ENCODE measurements at regions not wholly inside any gene's neighbourhood (a gene's known extent, or its start where the extent isn't known, plus 50 kb on each side); places are given as distances from the start of the nearest gene placed in this dataset.
"Not testable (repeated sequence)": the region's sequence is repeated elsewhere in the genome, so short reads cannot be mapped to it uniquely, and the experiment has no call there.

DNA sequence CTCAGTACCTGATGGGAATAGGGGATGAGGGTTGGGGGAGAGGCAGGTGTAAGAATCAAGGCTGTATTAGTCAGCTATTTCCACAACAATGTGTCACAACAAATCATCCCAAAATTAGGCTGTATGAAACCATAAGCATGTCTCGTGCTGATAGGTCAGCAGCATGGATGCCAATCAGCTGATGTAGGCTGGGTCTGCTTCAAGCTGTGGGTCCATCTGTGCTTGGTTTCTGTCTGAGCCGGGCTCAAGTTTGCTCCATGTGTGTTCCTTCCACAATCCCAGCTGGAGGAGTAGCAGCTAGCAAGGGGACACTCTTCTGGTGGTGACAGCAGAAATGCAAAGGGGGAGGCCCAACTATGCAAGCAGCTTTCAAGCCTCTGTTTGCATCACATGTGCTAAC is 97.9 kb upstream of the ZNF746 start:
- no peak overlapping the region for H3K9ac ChIP-seq (ENCODE audit: low read length)
- H3K4me1 ChIP-seq (ENCODE audit: control insufficient read depth, low read depth, low read length) = no peaks in the 10 kb centered on the region
- no peak overlapping the region for H3K4me3 ChIP-seq (ENCODE audit: low read length)
- H3K9me3 ChIP-seq (ENCODE audit: control insufficient read depth, low read depth, low read length) = no peaks in the 10 kb centered on the region
- no peaks in the 10 kb centered on the region for H3K36me3 ChIP-seq (ENCODE audit: control insufficient read depth, low read depth, low read length)
- H3K27ac ChIP-seq (ENCODE audit: low read length) = no peak overlapping the region
- no peaks in the 10 kb centered on the region for H3K27me3 ChIP-seq (ENCODE audit: control insufficient read depth, insufficient read depth, low read length)

GRCh38 chr7:149595078-149595477 is 97.5 kb upstream of the ZNF746 start:
- H3K36me3 ChIP-seq (ENCODE audit: control insufficient read depth, low read depth, low read length) = no peaks in the 10 kb centered on the region
- no peaks in the 10 kb centered on the region for H3K27me3 ChIP-seq (ENCODE audit: control insufficient read depth, insufficient read depth, low read length)
- no peaks in the 10 kb centered on the region for H3K4me1 ChIP-seq (ENCODE audit: control insufficient read depth, low read depth, low read length)
- H3K27ac ChIP-seq (ENCODE audit: low read length) = no peak overlapping the region
- no peaks in the 10 kb centered on the region for H3K9me3 ChIP-seq (ENCODE audit: control insufficient read depth, low read depth, low read length)
- no peak overlapping the region for H3K4me3 ChIP-seq (ENCODE audit: low read length)
- H3K9ac ChIP-seq (ENCODE audit: low read length) = no peak overlapping the region

- Histone ChIP-seq H3K9ac (ENCODE audit: low read length) (no peak overlapping the region), H3K4me1 (ENCODE audit: control insufficient read depth, low read depth, low read length) (no peaks in the 10 kb centered on the region), H3K4me3 (ENCODE audit: low read length) (no peak overlapping the region), H3K36me3 (ENCODE audit: control insufficient read depth, low read depth, low read length) (peaks cover 18% of the 10 kb centered on the region), H3K27me3 (ENCODE audit: control insufficient read depth, insufficient read depth, low read length) (no peaks in the 10 kb centered on the region), H3K27ac (ENCODE audit: low read length) (no peak overlapping the region), H3K9me3 (ENCODE audit: control insufficient read depth, low read depth, low read length) (no peaks in the 10 kb centered on the region)
Observed at GRCh38 chr7:149588930-149589329, 91.3 kb upstream of the ZNF746 start.

DNA sequence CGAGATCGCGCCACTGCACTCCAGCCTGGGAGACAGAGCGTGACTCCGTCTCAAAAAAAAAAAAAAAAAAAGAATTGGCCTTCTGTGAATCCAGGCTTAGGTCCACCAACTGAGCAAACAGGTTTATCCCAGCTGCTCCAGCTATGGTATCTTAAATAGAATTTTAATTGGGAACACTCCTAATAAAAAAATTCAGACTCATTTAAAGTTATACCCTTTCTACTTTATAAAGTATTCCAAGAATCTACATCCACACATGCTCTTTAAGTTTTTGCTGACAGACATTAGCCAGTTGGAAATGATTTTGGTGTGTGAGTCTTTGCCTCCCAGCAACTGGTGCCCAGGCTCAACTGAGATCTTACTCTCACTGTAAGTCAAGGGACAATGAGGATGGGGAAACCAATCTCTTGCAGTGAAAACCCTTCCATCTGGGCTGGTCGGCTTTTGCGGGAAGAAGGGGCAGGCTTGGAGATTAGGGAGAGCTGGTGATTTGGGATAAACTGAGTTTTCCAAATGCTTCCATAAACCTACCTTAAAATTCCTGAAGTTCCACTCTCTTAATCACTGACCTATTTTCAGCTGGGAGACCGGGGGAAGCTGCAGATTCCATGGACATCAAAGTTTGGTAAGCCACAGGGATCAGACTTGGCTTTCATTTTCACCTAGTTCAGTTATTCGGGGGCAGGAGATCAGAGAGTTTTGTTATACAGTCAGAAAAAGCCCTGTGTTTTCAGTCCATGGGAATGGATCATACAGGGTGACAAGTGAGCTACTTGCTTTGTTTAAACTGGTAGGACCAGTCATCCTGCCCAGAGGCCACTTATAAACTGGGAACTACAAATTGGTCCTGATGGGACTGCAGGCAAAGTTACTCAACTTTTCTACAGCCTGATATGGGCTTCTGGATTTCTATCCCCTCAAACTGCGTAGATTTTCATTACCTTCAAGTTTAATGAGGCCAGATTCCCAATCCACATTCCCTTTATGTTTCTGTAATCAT is 89.3 kb upstream of the ZNF746 start:
- H3K9ac ChIP-seq (ENCODE audit: low read length) = no peak overlapping the region
- peaks cover 27% of the 10 kb centered on the region for H3K36me3 ChIP-seq (ENCODE audit: control insufficient read depth, low read depth, low read length)
- no peaks in the 10 kb centered on the region for H3K9me3 ChIP-seq (ENCODE audit: control insufficient read depth, low read depth, low read length)
- no peak overlapping the region for H3K27ac ChIP-seq (ENCODE audit: low read length)
- no peaks in the 10 kb centered on the region for H3K4me1 ChIP-seq (ENCODE audit: control insufficient read depth, low read depth, low read length)
- no peaks in the 10 kb centered on the region for H3K27me3 ChIP-seq (ENCODE audit: control insufficient read depth, insufficient read depth, low read length)
- H3K4me3 ChIP-seq (ENCODE audit: low read length) = no peak overlapping the region

DNA sequence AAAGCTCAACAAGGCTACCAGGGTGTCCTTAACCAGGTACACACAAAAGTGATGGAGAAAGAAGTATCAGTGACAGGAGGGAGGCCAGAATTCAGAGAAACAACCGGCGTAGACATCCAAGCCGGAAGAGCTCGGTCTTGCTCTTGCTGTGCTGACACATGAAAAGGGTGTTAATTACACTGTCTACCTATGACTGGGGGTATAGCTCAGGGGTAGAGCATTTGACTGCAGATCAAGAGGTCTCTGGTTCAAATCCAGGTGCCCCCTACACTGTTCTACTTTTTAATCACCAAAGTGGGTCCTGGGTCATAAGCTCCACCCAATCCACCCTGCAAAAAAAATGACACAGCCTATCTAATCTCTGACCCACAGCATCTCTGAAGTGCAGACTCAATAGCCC is 86.9 kb upstream of the ZNF746 start:
- Histone ChIP-seq H3K36me3 (ENCODE audit: control insufficient read depth, low read depth, low read length) (peaks cover 25% of the 10 kb centered on the region), H3K9me3 (ENCODE audit: control insufficient read depth, low read depth, low read length) (peaks cover 9% of the 10 kb centered on the region), H3K4me3 (ENCODE audit: low read length) (no peak overlapping the region), H3K9ac (ENCODE audit: low read length) (no peak overlapping the region), H3K4me1 (ENCODE audit: control insufficient read depth, low read depth, low read length) (no peaks in the 10 kb centered on the region), H3K27me3 (ENCODE audit: control insufficient read depth, insufficient read depth, low read length) (no peaks in the 10 kb centered on the region), H3K27ac (ENCODE audit: low read length) (no peak overlapping the region)

DNA sequence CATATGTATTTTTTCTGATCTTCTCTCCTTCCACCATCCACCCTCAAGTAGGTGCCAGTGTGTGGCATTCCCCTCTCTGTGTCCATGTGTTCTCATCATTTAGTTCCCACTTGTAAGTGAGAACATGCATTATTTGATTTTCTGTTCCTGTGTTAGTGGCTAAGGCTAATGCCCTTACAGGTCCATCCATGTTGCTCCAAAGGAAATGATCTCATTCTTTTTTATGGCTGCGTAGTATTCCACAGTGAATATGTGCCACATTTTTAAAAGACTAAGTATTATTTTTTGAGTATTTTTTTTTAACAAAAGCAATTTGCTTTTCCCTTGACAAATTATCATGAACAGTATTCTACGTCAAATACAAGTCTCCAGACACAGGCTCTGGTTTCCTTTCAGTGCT is 86.4 kb upstream of the ZNF746 start:
- H3K9me3 ChIP-seq (ENCODE audit: control insufficient read depth, low read depth, low read length) = peaks cover 10% of the 10 kb centered on the region
- H3K4me1 ChIP-seq (ENCODE audit: control insufficient read depth, low read depth, low read length) = no peaks in the 10 kb centered on the region
- H3K4me3 ChIP-seq (ENCODE audit: low read length) = no peak overlapping the region
- H3K36me3 ChIP-seq (ENCODE audit: control insufficient read depth, low read depth, low read length) = peaks cover 24% of the 10 kb centered on the region
- no peak overlapping the region for H3K27ac ChIP-seq (ENCODE audit: low read length)
- H3K27me3 ChIP-seq (ENCODE audit: control insufficient read depth, insufficient read depth, low read length) = no peaks in the 10 kb centered on the region
- H3K9ac ChIP-seq (ENCODE audit: low read length) = no peak overlapping the region

DNA sequence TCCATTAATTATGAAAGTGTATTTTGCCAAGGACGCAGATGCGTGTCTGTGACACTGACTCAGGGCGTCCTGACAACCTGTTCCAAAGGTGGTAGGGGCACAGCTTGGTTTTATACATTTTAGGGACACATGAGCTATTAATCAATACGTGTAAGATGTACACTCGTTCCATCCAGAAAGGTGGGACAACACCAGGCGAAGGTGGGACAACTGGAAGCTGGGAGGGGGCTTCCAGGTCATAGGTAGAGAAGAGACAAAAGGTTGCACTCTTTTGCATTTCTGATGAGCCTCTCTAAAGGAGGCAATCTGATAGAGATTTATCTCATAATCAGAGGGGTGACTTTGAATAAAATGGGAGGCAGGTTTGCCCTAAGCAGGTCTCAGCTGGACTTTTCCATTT is 82.7 kb upstream of the ZNF746 start:
- Histone ChIP-seq H3K27ac (ENCODE audit: low read length) (no peak overlapping the region), H3K9me3 (ENCODE audit: control insufficient read depth, low read depth, low read length) (peaks cover 10% of the 10 kb centered on the region), H3K9ac (ENCODE audit: low read length) (no peak overlapping the region), H3K27me3 (ENCODE audit: control insufficient read depth, insufficient read depth, low read length) (no peaks in the 10 kb centered on the region), H3K4me3 (ENCODE audit: low read length) (no peak overlapping the region), H3K4me1 (ENCODE audit: control insufficient read depth, low read depth, low read length) (no peaks in the 10 kb centered on the region), H3K36me3 (ENCODE audit: control insufficient read depth, low read depth, low read length) (peaks cover 14% of the 10 kb centered on the region)

GRCh38 chr7:149579365-149579764 is 81.8 kb upstream of the ZNF746 start:
- not testable (repeated sequence) for H3K27ac ChIP-seq (ENCODE audit: low read length); H3K9ac ChIP-seq (ENCODE audit: low read length); H3K9me3 ChIP-seq (ENCODE audit: control insufficient read depth, low read depth, low read length); H3K4me3 ChIP-seq (ENCODE audit: low read length); H3K27me3 ChIP-seq (ENCODE audit: control insufficient read depth, insufficient read depth, low read length); H3K4me1 ChIP-seq (ENCODE audit: control insufficient read depth, low read depth, low read length)
- H3K36me3 ChIP-seq (ENCODE audit: control insufficient read depth, low read depth, low read length) = peaks cover 14% of the 10 kb centered on the region

DNA sequence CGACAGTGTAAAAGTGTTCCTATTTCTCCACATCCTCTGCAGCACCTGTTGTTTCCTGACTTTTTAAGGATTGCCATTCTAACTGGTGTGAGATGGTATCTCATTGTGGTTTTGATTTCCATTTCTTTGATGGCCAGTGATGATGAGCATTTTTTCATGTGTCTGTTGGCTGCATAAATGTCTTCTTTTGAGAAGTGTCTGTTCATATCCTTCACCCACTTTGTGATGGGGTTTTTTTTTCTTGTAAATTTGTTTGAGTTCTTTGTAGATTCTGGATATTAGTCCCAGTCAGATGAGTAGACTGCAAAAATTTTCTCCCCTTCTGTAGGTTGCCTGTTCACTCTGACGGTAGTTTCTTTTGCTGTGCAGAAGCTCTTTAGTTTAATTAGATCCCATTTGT is 76.8 kb upstream of the ZNF746 start:
- not testable (repeated sequence) for H3K4me3 ChIP-seq (ENCODE audit: low read length); H3K4me1 ChIP-seq (ENCODE audit: control insufficient read depth, low read depth, low read length); H3K9me3 ChIP-seq (ENCODE audit: control insufficient read depth, low read depth, low read length); H3K27me3 ChIP-seq (ENCODE audit: control insufficient read depth, insufficient read depth, low read length); H3K9ac ChIP-seq (ENCODE audit: low read length); H3K27ac ChIP-seq (ENCODE audit: low read length); H3K36me3 ChIP-seq (ENCODE audit: control insufficient read depth, low read depth, low read length)

DNA sequence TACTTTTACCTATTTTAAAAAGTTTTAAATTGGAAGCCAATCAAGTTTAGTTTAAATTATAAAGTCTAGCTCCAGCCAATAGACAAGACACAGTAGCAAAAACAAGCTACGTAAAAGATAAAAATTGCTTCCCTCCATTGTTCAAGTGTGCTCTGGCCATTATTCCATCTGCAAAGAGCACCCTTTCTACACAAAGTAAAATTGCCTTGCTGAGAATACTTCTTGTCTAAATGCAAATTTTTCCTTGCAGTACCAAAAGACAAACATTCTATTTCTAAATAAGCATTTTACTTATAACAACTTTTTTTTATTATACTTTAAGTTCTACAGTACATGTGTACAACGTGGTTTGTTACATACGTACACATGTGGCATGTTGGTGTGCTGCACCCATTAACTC is 75.9 kb upstream of the ZNF746 start:
- H3K36me3 ChIP-seq (ENCODE audit: control insufficient read depth, low read depth, low read length) = no peaks in the 10 kb centered on the region
- peaks cover 3% of the 10 kb centered on the region for H3K9me3 ChIP-seq (ENCODE audit: control insufficient read depth, low read depth, low read length)
- no peaks in the 10 kb centered on the region for H3K27me3 ChIP-seq (ENCODE audit: control insufficient read depth, insufficient read depth, low read length)
- no peaks in the 10 kb centered on the region for H3K4me1 ChIP-seq (ENCODE audit: control insufficient read depth, low read depth, low read length)
- no peak overlapping the region for H3K4me3 ChIP-seq (ENCODE audit: low read length)
- H3K9ac ChIP-seq (ENCODE audit: low read length) = no peak overlapping the region
- H3K27ac ChIP-seq (ENCODE audit: low read length) = no peak overlapping the region

- not testable (repeated sequence) for H3K36me3 ChIP-seq (ENCODE audit: control insufficient read depth, low read depth, low read length); H3K4me1 ChIP-seq (ENCODE audit: control insufficient read depth, low read depth, low read length); H3K9me3 ChIP-seq (ENCODE audit: control insufficient read depth, low read depth, low read length); H3K27me3 ChIP-seq (ENCODE audit: control insufficient read depth, insufficient read depth, low read length); H3K27ac ChIP-seq (ENCODE audit: low read length); H3K9ac ChIP-seq (ENCODE audit: low read length); H3K4me3 ChIP-seq (ENCODE audit: low read length)
Observed at GRCh38 chr7:149572920-149573319, 75.3 kb upstream of the ZNF746 start.

DNA sequence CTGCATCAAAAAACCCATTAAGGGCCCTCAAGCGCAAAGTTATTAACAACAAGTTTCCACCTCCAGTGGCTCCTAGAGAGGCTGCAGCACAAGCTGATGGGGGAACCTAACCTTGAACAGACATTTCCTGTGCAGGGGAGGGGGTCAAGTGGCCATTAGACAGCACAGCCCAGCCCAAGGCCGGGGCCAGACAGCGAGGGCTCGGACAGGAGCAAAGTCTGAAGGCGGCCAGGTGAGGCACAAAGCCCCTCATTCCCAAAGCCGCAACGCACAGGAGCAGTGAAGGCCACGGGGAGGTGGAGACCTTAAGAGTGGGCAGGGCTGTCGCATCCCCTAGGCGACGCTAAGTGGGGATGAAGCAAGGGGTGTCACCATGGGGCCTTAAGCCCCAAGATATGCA is 73.2 kb upstream of the ZNF746 start:
- H3K27me3 ChIP-seq (ENCODE audit: control insufficient read depth, insufficient read depth, low read length) = no peaks in the 10 kb centered on the region
- H3K9me3 ChIP-seq (ENCODE audit: control insufficient read depth, low read depth, low read length) = peaks cover 3% of the 10 kb centered on the region
- H3K27ac ChIP-seq (ENCODE audit: low read length) = no peak overlapping the region
- no peaks in the 10 kb centered on the region for H3K36me3 ChIP-seq (ENCODE audit: control insufficient read depth, low read depth, low read length)
- H3K4me1 ChIP-seq (ENCODE audit: control insufficient read depth, low read depth, low read length) = no peaks in the 10 kb centered on the region
- H3K9ac ChIP-seq (ENCODE audit: low read length) = no peak overlapping the region
- no peak overlapping the region for H3K4me3 ChIP-seq (ENCODE audit: low read length)
